Spinal cord (tissue), 9 donors: ENCODE measurements at regions not wholly inside any gene's neighbourhood (a gene's known extent, or its start where the extent isn't known, plus 50 kb on each side); places are given as distances from the start of the nearest gene placed in this dataset.
"Not testable (repeated sequence)": the region's sequence is repeated elsewhere in the genome, so short reads cannot be mapped to it uniquely, and the experiment has no call there.

Experiments used
- DNase-seq, 6 donors: peaks; one replicate each; pipeline versions ENCODE4 v3.0.0 to v3.0.0-alpha.2; 2013 to 2015; ENCODE audit warnings: low spot score in 6 of 6, low read depth in 4 of 6
- H3K27ac ChIP-seq: one replicate; pipeline ENCODE4 v1.5.1; 2013; ENCODE audit warnings: low read depth, low read length, control low read depth
- H3K27me3 ChIP-seq: one replicate; pipeline ENCODE4 v1.6.1; 2013; ENCODE audit warnings: low read length; ENCODE audit not compliant: control insufficient read depth, insufficient read depth
- H3K36me3 ChIP-seq: one replicate; pipeline ENCODE4 v1.6.1; 2013; ENCODE audit warnings: low read length; ENCODE audit not compliant: control insufficient read depth, insufficient read depth
- H3K4me1 ChIP-seq: one replicate; pipeline ENCODE4 v1.6.1; 2013; ENCODE audit warnings: low read length; ENCODE audit not compliant: control insufficient read depth, insufficient read depth
- H3K4me3 ChIP-seq: one replicate; pipeline ENCODE4 v1.5.1; 2013; ENCODE audit warnings: low read depth, low read length, control low read depth
- H3K9me3 ChIP-seq: one replicate; pipeline ENCODE4 v1.6.1; 2013; ENCODE audit warnings: low read length; ENCODE audit not compliant: control insufficient read depth, insufficient read depth
- WGBS: methylation state at CpG from one replicate; pipeline ENCODE4 v1.1.5; 2013; ENCODE audit warnings: missing lambda C conversion rate; ENCODE audit not compliant: insufficient coverage; 5-methylcytosine and 5-hydroxymethylcytosine counted together
- donor health status: healthy.

DNA sequence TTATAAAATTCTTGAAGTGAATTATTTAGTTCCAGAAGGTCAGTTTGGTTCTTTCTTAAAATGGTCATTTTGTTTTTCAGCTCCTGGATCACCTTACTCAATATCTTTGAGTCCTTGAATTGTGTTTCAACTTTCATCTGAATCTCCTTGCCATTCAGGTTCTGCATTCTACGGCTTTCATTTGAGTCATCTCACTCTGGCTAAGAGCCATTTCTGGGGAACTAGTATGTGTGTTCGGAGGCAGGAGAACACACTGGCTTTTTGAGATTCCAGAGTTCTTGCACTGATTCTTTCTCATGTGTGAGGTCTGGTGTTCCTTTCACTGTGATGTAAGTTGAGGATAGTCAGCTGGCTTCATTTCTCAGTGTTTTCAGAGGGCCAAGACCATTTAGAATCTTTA, 708.4 kb upstream of the FRG1 start:
- Histone ChIP-seq H3K9me3 (no peaks in the 10 kb centered on the region), H3K4me3 (no peak overlapping the region), H3K27me3 (no peaks in the 10 kb centered on the region), H3K36me3 (no peaks in the 10 kb centered on the region), H3K4me1 (no peaks in the 10 kb centered on the region), H3K27ac (no peak overlapping the region)
- DNase-seq, result no peak
- 83% methylated on average over 1 of the region's 2 CpGs for WGBS

DNA sequence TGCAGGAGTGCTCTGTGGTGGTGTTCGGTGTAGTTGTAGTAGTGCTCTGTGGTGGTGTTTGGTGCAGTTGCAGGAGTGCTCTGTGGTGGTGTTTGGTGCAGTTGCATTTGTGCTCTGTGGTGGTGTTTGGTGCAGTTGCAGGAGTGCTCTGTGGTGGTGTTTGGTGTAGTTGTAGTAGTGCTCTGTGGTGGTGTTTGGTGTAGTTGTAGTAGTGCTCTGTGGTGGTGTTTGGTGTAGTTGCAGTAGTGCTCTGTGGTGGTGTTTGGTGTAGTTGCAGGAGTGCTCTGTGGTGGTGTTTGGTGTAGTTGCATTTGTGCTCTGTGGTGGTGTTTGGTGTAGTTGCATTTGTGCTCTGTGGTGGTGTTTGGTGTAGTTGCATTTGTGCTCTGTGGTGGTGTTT, 706.9 kb upstream of the FRG1 start:
- WGBS, result no CpG with 5 or more reads among the region's 1 CpG
- H3K27ac ChIP-seq, H3K27me3 ChIP-seq, H3K9me3 ChIP-seq, H3K4me1 ChIP-seq, H3K4me3 ChIP-seq, DNase-seq, H3K36me3 ChIP-seq: not testable (repeated sequence)

GRCh38 chr4:189234948-189235347, 705.7 kb upstream of the FRG1 start:
- not testable (repeated sequence) for H3K4me3 ChIP-seq, H3K9me3 ChIP-seq, DNase-seq, H3K27ac ChIP-seq, H3K36me3 ChIP-seq, H3K4me1 ChIP-seq, H3K27me3 ChIP-seq

DNA sequence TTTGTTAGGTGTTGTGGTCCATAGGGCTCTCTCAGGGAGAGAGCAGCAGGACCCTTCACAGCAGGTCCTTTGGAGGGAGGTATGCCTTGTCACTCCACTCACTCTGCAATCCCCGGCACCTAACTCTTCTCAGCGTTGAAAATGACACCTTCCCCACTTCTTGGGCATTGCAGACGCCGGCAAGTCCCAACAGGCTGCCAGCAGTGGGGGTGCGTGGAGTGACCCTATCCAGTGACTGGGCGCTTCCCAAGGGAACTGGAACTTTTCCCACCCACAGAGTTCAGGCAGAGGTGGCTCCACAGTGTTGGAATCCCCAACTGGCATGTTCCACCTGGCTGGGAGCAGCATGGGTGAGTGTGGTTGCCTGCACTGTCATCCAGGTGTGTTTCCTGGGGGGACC, 705.1 kb upstream of the FRG1 start:
- Histone ChIP-seq H3K4me1 (no peaks in the 10 kb centered on the region), H3K36me3 (no peaks in the 10 kb centered on the region), H3K27me3 (no peaks in the 10 kb centered on the region), H3K4me3 (no peak overlapping the region), H3K27ac (no peak overlapping the region), H3K9me3 (no peaks in the 10 kb centered on the region)
- DNase-seq, result no peak
- WGBS, result 95% methylated on average over 6 of the region's 6 CpGs

GRCh38 chr4:189236321-189236720, 704.4 kb upstream of the FRG1 start:
- H3K36me3 ChIP-seq, H3K4me1 ChIP-seq, H3K4me3 ChIP-seq, DNase-seq, H3K27me3 ChIP-seq, H3K27ac ChIP-seq, H3K9me3 ChIP-seq: not testable (repeated sequence)
- 96% methylated on average over 23 of the region's 28 CpGs for WGBS

- Histone ChIP-seq H3K4me3 (no peak overlapping the region), H3K9me3 (no peaks in the 10 kb centered on the region), H3K4me1 (no peaks in the 10 kb centered on the region), H3K27me3 (no peaks in the 10 kb centered on the region), H3K36me3 (no peaks in the 10 kb centered on the region), H3K27ac (no peak overlapping the region)
- DNase-seq, result no peak
- WGBS, result 92% methylated on average over 13 of the region's 13 CpGs
Measured at GRCh38 chr4:189237340-189237739, 703.3 kb upstream of the FRG1 start.

DNA sequence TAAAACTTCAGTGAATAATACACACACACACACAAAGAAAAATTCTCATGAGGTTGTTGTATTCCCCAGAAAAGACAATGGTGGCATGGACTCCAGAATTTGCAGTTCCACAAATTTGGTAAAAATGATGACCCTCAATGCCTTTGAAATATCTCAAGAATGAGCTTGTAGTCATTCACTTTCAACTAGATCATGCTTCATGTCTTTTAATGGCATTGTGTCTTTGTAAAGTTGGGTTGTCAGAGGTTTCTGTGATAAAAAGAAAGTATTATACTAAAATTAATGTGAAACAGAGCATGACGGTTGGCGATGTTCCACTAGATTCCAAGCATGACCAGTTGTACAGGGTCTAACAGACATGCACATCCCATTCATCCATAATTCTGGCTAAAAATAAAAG, 685.0 kb upstream of the FRG1 start:
- DNase-seq, result peak in 1 of 6 donors; percentile 8
- Histone ChIP-seq H3K27ac (no peak overlapping the region), H3K4me1 (no peaks in the 10 kb centered on the region), H3K9me3 (peaks cover 2% of the 10 kb centered on the region), H3K36me3 (no peaks in the 10 kb centered on the region), H3K4me3 (no peak overlapping the region), H3K27me3 (no peaks in the 10 kb centered on the region)
- no CpG with 5 or more reads among the region's 2 CpGs for WGBS

- no peaks in the 10 kb centered on the region for H3K4me1 ChIP-seq
- no peak for DNase-seq
- WGBS, result 100% methylated on average over 1 of the region's 1 CpG
- H3K27ac ChIP-seq, result no peak overlapping the region
- H3K27me3 ChIP-seq, result no peaks in the 10 kb centered on the region
- no peak overlapping the region for H3K4me3 ChIP-seq
- H3K36me3 ChIP-seq, result no peaks in the 10 kb centered on the region
- no peaks in the 10 kb centered on the region for H3K9me3 ChIP-seq
Measured at GRCh38 chr4:189261475-189261874, 679.2 kb upstream of the FRG1 start.

- 91% methylated on average over 7 of the region's 7 CpGs for WGBS
- H3K27ac ChIP-seq, result no peak overlapping the region
- H3K27me3 ChIP-seq, result no peaks in the 10 kb centered on the region
- no peaks in the 10 kb centered on the region for H3K4me1 ChIP-seq
- H3K4me3 ChIP-seq, result no peak overlapping the region
- DNase-seq, result no peak
- H3K36me3 ChIP-seq, result no peaks in the 10 kb centered on the region
- H3K9me3 ChIP-seq, result no peaks in the 10 kb centered on the region
Measured at GRCh38 chr4:189265515-189265914, 675.2 kb upstream of the FRG1 start.

DNA sequence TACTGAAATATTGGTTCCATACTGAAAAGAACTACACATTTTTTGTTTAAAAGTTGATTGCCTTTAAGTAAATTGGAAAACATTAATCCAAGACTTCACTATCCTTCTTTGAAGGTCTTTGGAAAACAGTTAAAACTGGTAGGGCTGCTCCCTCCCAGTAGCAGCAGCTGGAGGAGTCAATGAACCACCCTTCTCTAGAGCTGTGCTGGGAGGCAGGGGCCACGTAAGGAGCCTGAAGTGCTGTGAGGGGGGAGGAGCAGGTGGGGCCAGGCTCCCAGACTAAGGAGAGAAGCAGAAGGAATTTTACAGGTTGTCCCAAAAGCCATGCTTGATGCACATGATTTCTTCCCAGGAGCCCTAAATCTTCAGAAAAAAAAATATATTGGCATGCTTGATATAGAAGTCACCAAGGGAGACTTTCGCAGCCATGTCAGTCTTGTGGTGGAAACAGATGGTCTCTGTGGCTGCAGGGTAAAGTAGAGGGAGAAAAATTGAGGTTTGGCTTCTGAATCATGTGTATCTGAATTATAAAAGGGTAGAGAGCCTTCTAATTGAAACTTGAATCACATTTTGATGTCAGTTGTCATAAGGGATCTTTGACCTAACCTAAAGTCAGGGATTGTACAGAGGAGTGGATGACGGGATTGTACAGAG, 673.2 kb upstream of the FRG1 start:
- WGBS, result 83% methylated on average over 3 of the region's 3 CpGs

More for the DNA sequence above, 673.2 kb upstream of the FRG1 start:
- no peaks in the 10 kb centered on the region for H3K9me3 ChIP-seq
- no peaks in the 10 kb centered on the region for H3K4me1 ChIP-seq
- DNase-seq, result no peak
- no peak overlapping the region for H3K4me3 ChIP-seq
- no peaks in the 10 kb centered on the region for H3K27me3 ChIP-seq
- H3K36me3 ChIP-seq, result no peaks in the 10 kb centered on the region
- H3K27ac ChIP-seq, result no peak overlapping the region
